ENCODE measurements at regions not wholly inside any gene's neighbourhood (a gene's known extent, or its start where the extent isn't known, plus 50 kb on each side); places are given as distances from the start of the nearest gene placed in this dataset.

GRCh38 chr15:25185791-25186190 lies 231.0 kb downstream of the SNRPN start:
- Histone ChIP-seq H3K27me3 (replicated peaks in 1 of 4; ENCODE audit: control insufficient read depth in 3 of 4, extremely low read depth in 1 of 4, insufficient read depth in 3 of 4, low read length in 3 of 4) (no peaks in the 10 kb centered on the region), H2BK15ac (ENCODE audit: low read length) (no peak overlapping the region), H2AK5ac (ENCODE audit: low read depth, low read length) (no peak overlapping the region), H3K9me3 (ENCODE audit: insufficient read depth in 2 of 2, low read depth in 1 of 2, low read length in 1 of 2) (peaks cover 71 to 97% of the 10 kb centered on the region in 2 experiments), H3K23me2 (ENCODE audit: low read depth, low read length) (no peaks in the 10 kb centered on the region), H3K23ac (ENCODE audit: insufficient read length) (no peak overlapping the region), H3K4me1 (replicated peaks in 1 of 4; ENCODE audit: control insufficient read depth in 3 of 4, insufficient read depth in 4 of 4, low read length in 3 of 4) (no peaks in the 10 kb centered on the region), H3K4ac (replicated peaks; ENCODE audit: insufficient read length, low read depth, low read length) (no peak overlapping the region), H3K56ac (replicated peaks; ENCODE audit: insufficient read length, low read depth, low read length) (no peak overlapping the region), H3K4me3 (ENCODE audit: extremely low read depth in 1 of 4, insufficient read depth in 2 of 4, low read depth in 3 of 4, low read length in 4 of 4) (no peak overlapping the region), H2BK12ac (ENCODE audit: low read depth, low read length) (no peak overlapping the region), H2AFZ (ENCODE audit: low read length) (no peak overlapping the region), H4K91ac (replicated peaks; ENCODE audit: insufficient read length, low read length) (no peak overlapping the region), H4K8ac (ENCODE audit: extremely low read depth, insufficient read depth, low read length) (no peak overlapping the region), H3K79me1 (ENCODE audit: low read depth, low read length) (no peaks in the 10 kb centered on the region), H3K27ac (ENCODE audit: low read depth, low read length) (no peak overlapping the region), H3K18ac (ENCODE audit: extremely low read depth, low read length) (no peak overlapping the region), H3K79me2 (ENCODE audit: control insufficient read depth in 1 of 2, insufficient read depth in 2 of 2, low read length in 2 of 2) (no peaks in the 10 kb centered on the region), H2BK120ac (replicated peaks; ENCODE audit: low read depth, low read length) (no peak overlapping the region), H2BK20ac (ENCODE audit: low read length) (no peak overlapping the region), H2BK5ac (ENCODE audit: low read depth, low read length) (no peak overlapping the region), H3K14ac (ENCODE audit: insufficient read length) (no peak overlapping the region), H4K5ac (ENCODE audit: insufficient read length, low read depth, low read length) (no peak overlapping the region), H3K9ac (replicated peaks in 1 of 4; ENCODE audit: extremely low read depth in 1 of 4, low read depth in 3 of 4, low read length in 3 of 4) (no peak overlapping the region), H4K20me1 (replicated peaks in 1 of 2; ENCODE audit: control insufficient read depth in 1 of 2, insufficient read depth in 2 of 2, low read length in 2 of 2) (no peaks in the 10 kb centered on the region), H3K36me3 (ENCODE audit: control insufficient read depth in 2 of 4, insufficient read depth in 4 of 4, low read length in 3 of 4) (no peaks in the 10 kb centered on the region), H3K4me2 (ENCODE audit: insufficient read depth in 1 of 2, low read depth in 2 of 2, low read length in 2 of 2) (no peak overlapping the region)
- DNase-seq (ENCODE audit: low read depth in 1 of 2, low spot score in 2 of 2) (no peak), FAIRE-seq (no peak)
- POLR2A ChIA-PET (ENCODE audit: partially characterized antibody): no interaction called here
- TF ChIP-seq POLR2AphosphoS5 (IDR thresholded peaks at IDR 0.05; ENCODE audit: low read depth, low read length) (no peak), NANOG (IDR thresholded peaks at IDR 0.05; ENCODE audit: insufficient read depth, low read depth, low read length, poor library complexity, severe bottlenecking) (no peak), HDAC2 (IDR thresholded peaks at IDR 0.05; ENCODE audit: borderline replicate concordance in 1 of 2, low read depth in 2 of 2, low read length in 2 of 2) (no peak), SP4 (IDR thresholded peaks at IDR 0.05; ENCODE audit: low read length) (no peak), ATF3 (IDR thresholded peaks at IDR 0.05; ENCODE audit: insufficient read depth, low read depth, low read length) (no peak), TBP (IDR thresholded peaks at IDR 0.05; ENCODE audit: low read depth, low read length) (no peak), CTBP2 (IDR thresholded peaks at IDR 0.05; ENCODE audit: borderline replicate concordance, insufficient read depth, insufficient read length, low read length) (no peak), CTCF (IDR thresholded peaks at IDR 0.05; ENCODE audit: control extremely low read depth in 1 of 3, insufficient read depth in 1 of 3, low read depth in 1 of 3, low read length in 3 of 3) (no peak), ZNF274 (IDR thresholded peaks at IDR 0.05; ENCODE audit: borderline replicate concordance, extremely low read depth, low read length) (no peak), POU5F1 (IDR thresholded peaks at IDR 0.05; ENCODE audit: low read depth, low read length) (no peak), KDM4A (IDR thresholded peaks at IDR 0.05; ENCODE audit: low read depth, low read length, severe bottlenecking) (no peak)
- 87% methylated on average over 6 of the region's 6 CpGs; no CpG with 5 or more reads in 1 of the 2 experiments for WGBS, 2 experiments (ENCODE audit: extremely low coverage in 1 of 2, insufficient coverage in 1 of 2, insufficient read length in 1 of 2, insufficient replicate concordance in 2 of 2, low coverage in 1 of 2, low lambda C conversion rate in 2 of 2, missing lambda C conversion rate in 1 of 2)
- CTCF ChIA-PET (ENCODE audit: partially characterized antibody): no interaction called here
